Esophagus squamous epithelium (tissue), 4 donors: ENCODE measurements at regions not wholly inside any gene's neighbourhood (a gene's known extent, or its start where the extent isn't known, plus 50 kb on each side); places are given as distances from the start of the nearest gene placed in this dataset.

ENCODE experiments used
- CTCF ChIP-seq, 6 experiments: fragments of 450-650 bp in 4 of 6; fragments of 200-600 bp in 2 of 6; sonication (generic) in 2 of 6; IDR thresholded peaks; one replicate each; pipeline ENCODE4 v1.5.1; 2016 to 2019; ENCODE audit warnings: antibody characterized with exemption in 6 of 6, mild to moderate bottlenecking in 4 of 6, moderate library complexity in 4 of 6
- POLR2A ChIP-seq, 4 donors: fragments of 450-650 bp; IDR thresholded peaks; one replicate each; pipeline ENCODE4 v1.6.1; 2017; ENCODE audit warnings: antibody characterized with exemption in 4 of 4, mild to moderate bottlenecking in 4 of 4, moderate library complexity in 3 of 4

DNA sequence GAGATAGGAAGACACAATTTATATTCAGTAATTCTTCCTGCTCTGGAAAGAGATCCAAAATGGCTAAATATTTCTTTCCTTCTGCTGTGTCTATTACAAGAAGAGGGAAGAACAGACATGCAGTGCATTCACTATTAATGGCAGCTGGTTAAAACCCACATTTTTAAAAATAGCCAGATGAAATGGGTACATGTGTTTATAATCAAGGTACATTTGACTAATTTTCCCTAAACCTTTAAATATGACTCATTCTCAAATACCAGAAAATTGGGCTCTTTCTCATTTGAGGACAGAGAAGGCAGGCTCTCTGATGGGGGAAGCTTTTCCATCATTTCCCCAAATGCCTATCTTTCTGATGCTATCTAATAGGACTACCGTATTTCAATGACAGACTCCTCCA is 215.7 kb upstream of the HABP2 start:
- no peak for TF ChIP-seq CTCF (IDR thresholded peaks at IDR 0.05)
- TF ChIP-seq POLR2A (IDR thresholded peaks at IDR 0.05): no peak
